ENCODE measurements at regions not wholly inside any gene's neighbourhood (a gene's known extent, or its start where the extent isn't known, plus 50 kb on each side); places are given as distances from the start of the nearest gene placed in this dataset.
A peak's percentile ranks its signal among the peaks of the same experiment; 100 is the strongest.

GRCh38 chr16:86994215-86994614 is 323.0 kb downstream of the C16orf95 start:
- Histone ChIP-seq H3K36me3 (ENCODE audit: insufficient read depth, low read length, poor library complexity, severe bottlenecking) (no peaks in the 10 kb centered on the region), H3K9me3 (ENCODE audit: low read depth, low read length, poor library complexity, severe bottlenecking) (no peaks in the 10 kb centered on the region), H3K27ac (ENCODE audit: low read depth, low read length, poor library complexity, severe bottlenecking) (no peak overlapping the region), H3K4me3 (ENCODE audit: low read depth, low read length, poor library complexity, severe bottlenecking) (no peak overlapping the region), H3K27me3 (replicated peaks; ENCODE audit: insufficient read depth, low read depth, low read length, poor library complexity) (peaks cover 73% of the 10 kb centered on the region), H3K4me1 (ENCODE audit: insufficient read depth, low read length, poor library complexity, severe bottlenecking) (no peaks in the 10 kb centered on the region)
- ChIA-PET POLR2A (ENCODE audit: low non-redundant PET) (no interaction called here), CTCF (no interaction called here)
- no peak for DNase-seq (ENCODE audit: low spot score)
- no TSS peak for BruUV-seq (replicated peaks)
- intact Hi-C loops (cut with micrococcal nuclease; ENCODE audit: unreplicated experiment) = no loop called here
- TF ChIP-seq CTCF (conservative IDR thresholded peaks at IDR 0.05; ENCODE audit: low read depth, low read length) = no peak
- no peak for TF ChIP-seq EZH2 (IDR thresholded peaks at IDR 0.05; ENCODE audit: borderline replicate concordance, low read depth, low read length, poor library complexity, severe bottlenecking)

GRCh38 chr16:86994651-86995171 is 322.5 kb downstream of the C16orf95 start:
- Histone ChIP-seq H3K4me3 (ENCODE audit: low read depth, low read length, poor library complexity, severe bottlenecking) (no peak overlapping the region), H3K27me3 (replicated peaks; ENCODE audit: insufficient read depth, low read depth, low read length, poor library complexity) (peaks cover 70% of the 10 kb centered on the region), H3K9me3 (ENCODE audit: low read depth, low read length, poor library complexity, severe bottlenecking) (no peaks in the 10 kb centered on the region), H3K27ac (ENCODE audit: low read depth, low read length, poor library complexity, severe bottlenecking) (no peak overlapping the region), H3K36me3 (ENCODE audit: insufficient read depth, low read length, poor library complexity, severe bottlenecking) (no peaks in the 10 kb centered on the region), H3K4me1 (ENCODE audit: insufficient read depth, low read length, poor library complexity, severe bottlenecking) (no peaks in the 10 kb centered on the region)
- ChIA-PET POLR2A (ENCODE audit: low non-redundant PET) (no interaction called here), CTCF (no interaction called here)
- intact Hi-C loops (cut with micrococcal nuclease; ENCODE audit: unreplicated experiment) = no loop called here
- no peak for TF ChIP-seq EZH2 (IDR thresholded peaks at IDR 0.05; ENCODE audit: borderline replicate concordance, low read depth, low read length, poor library complexity, severe bottlenecking)
- TF ChIP-seq CTCF (conservative IDR thresholded peaks at IDR 0.05; ENCODE audit: low read depth, low read length) = no peak
- no TSS peak for BruUV-seq (replicated peaks)
- peak; percentile 10 for DNase-seq (ENCODE audit: low spot score)

GRCh38 chr16:86995456-86995855 is 321.7 kb downstream of the C16orf95 start:
- no peaks in the 10 kb centered on the region for H3K4me1 ChIP-seq (ENCODE audit: insufficient read depth, low read length, poor library complexity, severe bottlenecking)
- no peaks in the 10 kb centered on the region for H3K36me3 ChIP-seq (ENCODE audit: insufficient read depth, low read length, poor library complexity, severe bottlenecking)
- no peak overlapping the region for H3K27ac ChIP-seq (ENCODE audit: low read depth, low read length, poor library complexity, severe bottlenecking)
- POLR2A ChIA-PET (ENCODE audit: low non-redundant PET) = no interaction called here
- CTCF ChIA-PET = no interaction called here
- peaks cover 62% of the 10 kb centered on the region for H3K27me3 ChIP-seq (replicated peaks; ENCODE audit: insufficient read depth, low read depth, low read length, poor library complexity)
- H3K4me3 ChIP-seq (ENCODE audit: low read depth, low read length, poor library complexity, severe bottlenecking) = no peak overlapping the region
- BruUV-seq (replicated peaks) = no TSS peak
- DNase-seq (ENCODE audit: low spot score) = no peak
- no peaks in the 10 kb centered on the region for H3K9me3 ChIP-seq (ENCODE audit: low read depth, low read length, poor library complexity, severe bottlenecking)
- no peak for TF ChIP-seq EZH2 (IDR thresholded peaks at IDR 0.05; ENCODE audit: borderline replicate concordance, low read depth, low read length, poor library complexity, severe bottlenecking)
- TF ChIP-seq CTCF (conservative IDR thresholded peaks at IDR 0.05; ENCODE audit: low read depth, low read length) = no peak
- intact Hi-C loops (cut with micrococcal nuclease; ENCODE audit: unreplicated experiment) = no loop called here
